Nephron progenitor cell (in vitro differentiated cells): ENCODE measurements at regions not wholly inside any gene's neighbourhood (a gene's known extent, or its start where the extent isn't known, plus 50 kb on each side); places are given as distances from the start of the nearest gene placed in this dataset.

Experiments used
- DNase-seq: peaks from one replicate; pipeline ENCODE4 v3.0.0; 2021
- H3K27ac Mint-ChIP-seq: 2 replicates; pipeline ENCODE4 v1.8.0; 2021; ENCODE audit warnings: mild to moderate bottlenecking, moderate library complexity, mixed read lengths
- H3K27me3 Mint-ChIP-seq: 2 replicates; pipeline ENCODE4 v1.8.0; 2021; ENCODE audit warnings: mild to moderate bottlenecking, low read depth, mixed read lengths; ENCODE audit not compliant: poor library complexity
- H3K36me3 Mint-ChIP-seq: 2 replicates; pipeline ENCODE4 v1.8.0; 2021; ENCODE audit warnings: low read depth, mixed read lengths
- H3K4me1 Mint-ChIP-seq: 2 replicates; pipeline ENCODE4 v1.8.0; 2021; ENCODE audit warnings: mixed read lengths
- H3K4me3 Mint-ChIP-seq: 2 replicates; pipeline ENCODE4 v1.8.0; 2021; ENCODE audit warnings: mild to moderate bottlenecking, moderate library complexity, mixed read lengths
- H3K9me3 Mint-ChIP-seq: 2 replicates; pipeline ENCODE4 v1.8.0; 2021; ENCODE audit warnings: mild to moderate bottlenecking, moderate library complexity, mixed read lengths
- CTCF ChIP-seq: fragments of 200-600 bp; sonication (generic); IDR thresholded peaks from 2 replicates; pipeline ENCODE4 v1.5.0; 2021; ENCODE audit warnings: antibody characterized with exemption

DNA sequence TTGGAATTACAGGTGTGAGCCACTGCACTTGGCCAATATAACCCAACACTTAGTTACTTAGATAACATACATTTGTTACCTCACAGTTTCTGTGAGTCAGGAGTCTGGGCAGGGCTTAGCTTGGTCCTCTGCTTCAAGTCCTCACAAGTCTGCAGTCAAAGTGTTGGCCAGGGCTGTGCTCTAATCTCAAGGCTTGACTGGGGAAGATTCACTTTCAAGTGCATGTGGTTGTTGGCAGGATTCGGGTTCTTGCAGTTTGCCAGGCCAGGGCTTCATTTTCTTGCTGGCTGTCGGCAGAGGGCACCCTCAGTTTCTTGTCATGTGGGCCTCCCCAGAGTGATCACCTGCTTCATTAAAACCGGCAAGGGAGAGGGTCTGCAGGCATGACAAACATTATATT, 103.7 kb downstream of the SLC4A3 start:
- TF ChIP-seq CTCF: no peak
- Mint-ChIP-seq H3K4me1 (peaks cover 45% of the 10 kb centered on the region), H3K4me3 (no peak overlapping the region), H3K27me3 (peaks cover 6% of the 10 kb centered on the region), H3K27ac (no peak overlapping the region), H3K36me3 (no peaks in the 10 kb centered on the region), H3K9me3 (peaks cover 3% of the 10 kb centered on the region)
- DNase-seq: no peak

DNA sequence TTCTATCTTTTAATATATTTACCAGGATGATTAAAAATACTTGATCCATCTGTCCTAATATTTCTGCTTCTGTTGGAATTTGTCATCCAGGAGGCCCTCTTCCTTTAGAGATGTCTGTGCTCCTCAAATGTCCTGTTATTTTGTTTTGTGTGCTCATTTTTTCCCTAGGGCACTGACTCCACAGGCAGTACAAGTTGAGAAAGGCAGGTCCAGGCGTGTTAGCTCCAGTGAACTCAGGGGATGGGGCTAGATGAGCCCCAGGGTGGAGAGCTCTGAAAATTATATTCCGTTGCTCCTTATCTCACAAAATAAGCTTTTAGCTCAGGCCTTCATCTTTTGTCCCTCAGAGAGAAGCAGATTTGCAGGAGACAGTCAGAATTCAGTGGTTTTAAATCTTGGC, 105.7 kb downstream of the SLC4A3 start:
- Mint-ChIP-seq H3K4me1 (peaks cover 38% of the 10 kb centered on the region), H3K4me3 (no peak overlapping the region), H3K9me3 (peaks cover 3% of the 10 kb centered on the region), H3K27ac (no peak overlapping the region), H3K27me3 (peaks cover 2% of the 10 kb centered on the region), H3K36me3 (no peaks in the 10 kb centered on the region)
- no peak for TF ChIP-seq CTCF
- no peak for DNase-seq

GRCh38 chr2:219733746-219734145, 106.3 kb downstream of the SLC4A3 start:
- no peaks in the 10 kb centered on the region for H3K36me3 Mint-ChIP-seq
- H3K4me3 Mint-ChIP-seq: no peak overlapping the region
- TF ChIP-seq CTCF: no peak
- peak overlapping the region; percentile 76 for H3K27ac Mint-ChIP-seq
- peaks cover 3% of the 10 kb centered on the region for H3K9me3 Mint-ChIP-seq
- H3K27me3 Mint-ChIP-seq: peaks cover 2% of the 10 kb centered on the region
- no peak for DNase-seq
- H3K4me1 Mint-ChIP-seq: peaks cover 32% of the 10 kb centered on the region

GRCh38 chr2:219736209-219736608, 108.8 kb downstream of the SLC4A3 start:
- Mint-ChIP-seq H3K36me3 (no peaks in the 10 kb centered on the region), H3K9me3 (peaks cover 3% of the 10 kb centered on the region), H3K4me1 (peaks cover 47% of the 10 kb centered on the region), H3K4me3 (no peak overlapping the region), H3K27me3 (no peaks in the 10 kb centered on the region), H3K27ac (no peak overlapping the region)
- peak; percentile 58 for TF ChIP-seq CTCF
- peak; percentile 37 for DNase-seq

DNA sequence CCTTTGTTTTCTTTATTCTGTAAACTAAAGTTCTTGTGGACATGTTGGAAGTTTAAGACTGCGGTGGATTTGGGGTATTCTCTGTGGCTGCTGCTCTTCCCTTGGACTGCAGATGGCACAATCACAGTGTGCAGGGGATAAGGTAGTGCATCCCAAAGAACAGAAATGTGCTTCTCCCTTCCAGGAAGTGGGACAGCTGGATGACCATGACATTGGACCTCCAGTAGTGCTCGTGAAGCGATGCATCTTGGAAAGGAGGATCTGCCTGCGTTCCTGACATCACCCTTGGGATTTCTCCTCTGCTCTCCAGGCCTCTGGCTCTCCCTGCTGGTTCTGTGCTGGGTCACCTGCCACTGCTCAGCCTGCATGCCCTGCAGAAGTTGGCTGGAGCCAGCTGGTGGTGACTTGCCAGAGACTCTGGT, 109.9 kb downstream of the SLC4A3 start:
- H3K9me3 Mint-ChIP-seq: no peaks in the 10 kb centered on the region
- peak; percentile 49 for TF ChIP-seq CTCF
- peaks cover 49% of the 10 kb centered on the region for H3K4me1 Mint-ChIP-seq
- H3K27me3 Mint-ChIP-seq: no peaks in the 10 kb centered on the region
- no peak overlapping the region for H3K27ac Mint-ChIP-seq
- H3K36me3 Mint-ChIP-seq: no peaks in the 10 kb centered on the region
- peak; percentile 18 for DNase-seq
- H3K4me3 Mint-ChIP-seq: no peak overlapping the region

DNA sequence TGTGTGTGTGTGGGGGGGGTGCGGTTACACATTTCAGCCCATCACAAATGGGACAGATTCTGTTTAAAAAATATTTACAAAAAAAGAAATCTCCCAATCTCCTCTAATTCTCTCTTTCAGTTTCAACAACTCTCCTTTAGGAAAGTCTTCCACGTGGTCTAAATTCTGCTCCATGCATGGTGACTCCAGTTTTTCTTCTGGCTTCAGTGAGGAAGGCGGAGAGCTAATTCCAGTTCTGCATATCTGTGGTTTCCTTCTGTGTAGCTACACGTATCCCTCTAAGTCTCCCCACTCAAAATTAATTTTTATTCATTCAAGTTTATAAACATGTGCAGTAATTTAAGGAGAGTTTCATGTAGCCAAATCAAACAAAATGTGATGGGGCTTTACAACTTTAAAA, 111.6 kb downstream of the SLC4A3 start:
- Mint-ChIP-seq H3K36me3 (no peaks in the 10 kb centered on the region), H3K27ac (no peak overlapping the region), H3K4me3 (no peak overlapping the region), H3K27me3 (no peaks in the 10 kb centered on the region), H3K9me3 (no peaks in the 10 kb centered on the region), H3K4me1 (peaks cover 38% of the 10 kb centered on the region)
- no peak for DNase-seq
- TF ChIP-seq CTCF: no peak
